ENCODE measurements at regions not wholly inside any gene's neighbourhood (a gene's known extent, or its start where the extent isn't known, plus 50 kb on each side); places are given as distances from the start of the nearest gene placed in this dataset.

- FAIRE-seq (no peak), DNase-seq (ENCODE audit: insufficient read length, low spot score) (no peak)
- TF ChIP-seq POLR2A (IDR thresholded peaks at IDR 0.05; ENCODE audit: low read depth, low read length), result no peak
Observed at GRCh38 chr6:23855497-23856116, 270.4 kb upstream of the NRSN1 start.

- TF ChIP-seq POLR2A (IDR thresholded peaks at IDR 0.05; ENCODE audit: low read depth, low read length), result no peak
- no peak for DNase-seq (ENCODE audit: insufficient read length, low spot score)
- FAIRE-seq, result no peak
Observed at GRCh38 chr6:23870496-23870895, 255.5 kb upstream of the NRSN1 start.

- TF ChIP-seq POLR2A (IDR thresholded peaks at IDR 0.05; ENCODE audit: low read depth, low read length), result no peak
- DNase-seq (ENCODE audit: insufficient read length, low spot score) (no peak), FAIRE-seq (no peak)
Observed at GRCh38 chr6:23873161-23873560, 252.9 kb upstream of the NRSN1 start.

- no peak for TF ChIP-seq POLR2A (IDR thresholded peaks at IDR 0.05; ENCODE audit: low read depth, low read length)
- FAIRE-seq (no peak), DNase-seq (ENCODE audit: insufficient read length, low spot score) (no peak)
Observed at GRCh38 chr6:23875006-23875405, 251.0 kb upstream of the NRSN1 start.

- no peak for TF ChIP-seq POLR2A (IDR thresholded peaks at IDR 0.05; ENCODE audit: low read depth, low read length)
Observed at GRCh38 chr6:23879816-23880215, 246.2 kb upstream of the NRSN1 start.

GRCh38 chr6:23890543-23891227 lies 235.3 kb upstream of the NRSN1 start:
- TF ChIP-seq POLR2A (IDR thresholded peaks at IDR 0.05; ENCODE audit: low read depth, low read length), result no peak
- FAIRE-seq (no peak), DNase-seq (ENCODE audit: insufficient read length, low spot score) (no peak)

More at GRCh38 chr6:23879816-23880215, 246.2 kb upstream of the NRSN1 start:
- no peak for FAIRE-seq
- no peak for DNase-seq (ENCODE audit: insufficient read length, low spot score)

- FAIRE-seq, result no peak
- no peak for TF ChIP-seq POLR2A (IDR thresholded peaks at IDR 0.05; ENCODE audit: low read depth, low read length)
- no peak for DNase-seq (ENCODE audit: insufficient read length, low spot score)
Observed at GRCh38 chr6:23905133-23905815, 220.7 kb upstream of the NRSN1 start.

GRCh38 chr6:23910420-23910819 lies 215.6 kb upstream of the NRSN1 start:
- TF ChIP-seq POLR2A (IDR thresholded peaks at IDR 0.05; ENCODE audit: low read depth, low read length), result no peak
- FAIRE-seq (no peak), DNase-seq (ENCODE audit: insufficient read length, low spot score) (no peak)

- DNase-seq (ENCODE audit: insufficient read length, low spot score) (no peak), FAIRE-seq (no peak)
- TF ChIP-seq POLR2A (IDR thresholded peaks at IDR 0.05; ENCODE audit: low read depth, low read length), result no peak
Observed at GRCh38 chr6:23927935-23928334, 198.1 kb upstream of the NRSN1 start.

- FAIRE-seq (no peak), DNase-seq (ENCODE audit: insufficient read length, low spot score) (no peak)
- no peak for TF ChIP-seq POLR2A (IDR thresholded peaks at IDR 0.05; ENCODE audit: low read depth, low read length)
Observed at GRCh38 chr6:23929201-23929600, 196.8 kb upstream of the NRSN1 start.

- TF ChIP-seq POLR2A (IDR thresholded peaks at IDR 0.05; ENCODE audit: low read depth, low read length), result no peak
- DNase-seq (ENCODE audit: insufficient read length, low spot score), result no peak
- no peak for FAIRE-seq
Observed at GRCh38 chr6:23940466-23940865, 185.5 kb upstream of the NRSN1 start.

- no peak for TF ChIP-seq POLR2A (IDR thresholded peaks at IDR 0.05; ENCODE audit: low read depth, low read length)
- DNase-seq (ENCODE audit: insufficient read length, low spot score) (no peak), FAIRE-seq (no peak)
Observed at GRCh38 chr6:23951691-23952090, 174.3 kb upstream of the NRSN1 start.

- FAIRE-seq, result no peak
- TF ChIP-seq POLR2A (IDR thresholded peaks at IDR 0.05; ENCODE audit: low read depth, low read length), result no peak
- no peak for DNase-seq (ENCODE audit: insufficient read length, low spot score)
Observed at GRCh38 chr6:23952245-23952644, 173.8 kb upstream of the NRSN1 start.

- no peak for FAIRE-seq
- TF ChIP-seq POLR2A (IDR thresholded peaks at IDR 0.05; ENCODE audit: low read depth, low read length), result no peak
- DNase-seq (ENCODE audit: insufficient read length, low spot score), result no peak
Observed at GRCh38 chr6:23953976-23954375, 172.0 kb upstream of the NRSN1 start.

GRCh38 chr6:23957017-23957416 lies 169.0 kb upstream of the NRSN1 start:
- no peak for TF ChIP-seq POLR2A (IDR thresholded peaks at IDR 0.05; ENCODE audit: low read depth, low read length)
- FAIRE-seq, result no peak
- no peak for DNase-seq (ENCODE audit: insufficient read length, low spot score)
